GM18520 (cell line): ENCODE measurements at regions not wholly inside any gene's neighbourhood (a gene's known extent, or its start where the extent isn't known, plus 50 kb on each side); places are given as distances from the start of the nearest gene placed in this dataset.

ENCODE experiments used
- ATAC-seq: cut with Tn5 transposase; IDR thresholded peaks from one replicate; pipeline ENCODE4 v1.9.1; 2021; ENCODE audit not compliant: unreplicated experiment

- ATAC-seq = no peak
Observed at GRCh38 chr18:24875777-24876176, 415.3 kb downstream of the HRH4 start.

- no peak for ATAC-seq
Observed at GRCh38 chr18:24876266-24876665, 415.8 kb downstream of the HRH4 start.

- no peak for ATAC-seq
Observed at GRCh38 chr18:24877066-24877465, 416.6 kb downstream of the HRH4 start.

- ATAC-seq = no peak
Observed at GRCh38 chr18:24877546-24877945, 417.1 kb downstream of the HRH4 start.

- no peak for ATAC-seq
Observed at GRCh38 chr18:24878289-24878688, 417.9 kb downstream of the HRH4 start.

GRCh38 chr18:24885276-24885675, 424.8 kb downstream of the HRH4 start:
- no peak for ATAC-seq

GRCh38 chr18:24894880-24895279, 434.4 kb downstream of the HRH4 start:
- ATAC-seq = no peak

GRCh38 chr18:24897461-24897860, 437.0 kb downstream of the HRH4 start:
- no peak for ATAC-seq

GRCh38 chr18:24910221-24910620, 441.7 kb downstream of the ZNF521 start:
- ATAC-seq = no peak

- ATAC-seq = no peak
Observed at GRCh38 chr18:24913507-24914170, 438.3 kb downstream of the ZNF521 start.

GRCh38 chr18:24914171-24914525, 437.8 kb downstream of the ZNF521 start:
- no peak for ATAC-seq

- ATAC-seq = no peak
Observed at GRCh38 chr18:24914685-24915084, 437.3 kb downstream of the ZNF521 start.

- no peak for ATAC-seq
Observed at GRCh38 chr18:24915547-24915946, 436.4 kb downstream of the ZNF521 start.

GRCh38 chr18:24917767-24918166, 434.2 kb downstream of the ZNF521 start:
- ATAC-seq = no peak

GRCh38 chr18:24918257-24918656, 433.7 kb downstream of the ZNF521 start:
- ATAC-seq = no peak

GRCh38 chr18:24919181-24919797, 432.7 kb downstream of the ZNF521 start:
- ATAC-seq = no peak

GRCh38 chr18:24922491-24922890, 429.5 kb downstream of the ZNF521 start:
- ATAC-seq = no peak

GRCh38 chr18:24923138-24923537, 428.8 kb downstream of the ZNF521 start:
- peak; percentile 90 for ATAC-seq

- no peak for ATAC-seq
Observed at GRCh38 chr18:24924066-24924716, 427.8 kb downstream of the ZNF521 start.

GRCh38 chr18:24926649-24927048, 425.3 kb downstream of the ZNF521 start:
- ATAC-seq = no peak

GRCh38 chr18:24928301-24928878, 423.6 kb downstream of the ZNF521 start:
- no peak for ATAC-seq

- ATAC-seq = no peak
Observed at GRCh38 chr18:24930478-24930877, 421.5 kb downstream of the ZNF521 start.
